ENCODE measurements at regions not wholly inside any gene's neighbourhood (a gene's known extent, or its start where the extent isn't known, plus 50 kb on each side); places are given as distances from the start of the nearest gene placed in this dataset.

DNA sequence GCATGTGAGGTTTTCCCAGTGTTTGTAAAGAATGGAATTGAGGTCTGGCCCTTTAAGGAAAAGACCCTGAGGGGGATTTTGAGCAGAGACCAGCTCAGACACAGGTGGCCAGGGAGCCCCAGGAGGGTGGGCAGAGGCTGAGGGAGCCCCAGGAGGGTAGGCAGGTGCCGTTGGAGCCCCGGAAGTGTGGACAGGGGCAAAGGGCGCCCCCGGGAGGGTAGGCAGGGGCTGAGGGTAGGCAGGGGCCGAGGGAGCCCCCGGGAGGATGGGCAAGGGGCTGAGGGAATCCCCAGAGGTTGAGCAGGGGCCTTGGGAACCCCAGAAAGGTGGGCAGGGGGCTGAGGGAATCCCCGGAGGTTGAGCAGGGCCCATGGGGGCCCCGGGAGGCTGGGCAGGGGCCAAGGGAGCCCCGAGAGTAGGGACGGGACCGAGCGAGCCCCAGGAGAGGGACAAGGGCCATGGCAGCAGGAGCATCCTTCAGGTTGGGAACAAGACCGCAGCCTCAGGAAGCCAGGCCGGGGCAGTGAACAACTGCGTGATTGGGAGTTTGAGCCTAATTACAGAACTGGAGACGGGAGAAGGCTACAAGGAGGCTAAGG, 292.0 kb downstream of the BRD1 start:
- intact Hi-C loops (cut with DNase I) = no loop called here
- DNase-seq (ENCODE audit: missing footprints) (no peak), ATAC-seq (no peak)

DNA sequence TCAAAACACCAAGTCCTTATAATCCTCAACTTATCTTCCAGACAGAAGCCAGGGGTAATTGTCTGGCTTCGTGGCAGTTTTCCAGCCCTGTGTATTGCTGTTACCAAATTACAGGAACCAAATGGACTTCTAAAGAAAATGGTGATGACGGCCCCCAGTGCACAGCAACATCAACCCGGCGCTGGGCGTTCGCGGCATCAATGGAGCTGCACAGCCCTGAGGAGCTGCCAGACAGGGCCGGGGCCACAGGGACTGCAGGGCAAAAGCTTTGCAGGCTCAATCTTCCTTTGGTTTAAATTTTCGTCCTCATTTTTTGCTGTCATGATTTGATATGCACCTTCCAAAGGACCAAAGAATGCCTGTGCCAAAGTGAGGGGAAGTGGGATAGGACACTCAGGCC, 292.5 kb downstream of the BRD1 start:
- intact Hi-C loops (cut with DNase I) = no loop called here
- ATAC-seq (no peak), DNase-seq (ENCODE audit: missing footprints) (no peak)

DNA sequence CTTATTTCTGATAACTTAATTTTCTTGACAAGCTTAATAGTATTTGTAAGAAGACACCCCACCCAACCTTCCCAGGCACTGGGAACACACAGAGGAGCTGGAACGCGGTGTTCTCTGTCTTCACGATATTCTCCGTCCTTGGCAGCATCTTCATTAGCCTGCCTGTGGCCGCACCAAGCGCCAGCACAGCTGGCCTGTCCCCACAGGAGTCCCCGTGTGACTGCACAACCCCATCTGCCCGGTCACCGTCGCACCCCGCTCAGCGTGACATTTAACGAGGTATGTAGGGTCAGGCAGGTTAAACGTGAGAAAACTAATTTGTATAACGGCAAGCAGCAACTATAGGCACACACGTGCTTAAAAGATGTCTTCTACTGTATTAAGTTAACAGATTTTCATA, 293.3 kb downstream of the BRD1 start:
- no peak for DNase-seq (ENCODE audit: missing footprints)
- no peak for ATAC-seq
- intact Hi-C loops (cut with DNase I) = no loop called here

DNA sequence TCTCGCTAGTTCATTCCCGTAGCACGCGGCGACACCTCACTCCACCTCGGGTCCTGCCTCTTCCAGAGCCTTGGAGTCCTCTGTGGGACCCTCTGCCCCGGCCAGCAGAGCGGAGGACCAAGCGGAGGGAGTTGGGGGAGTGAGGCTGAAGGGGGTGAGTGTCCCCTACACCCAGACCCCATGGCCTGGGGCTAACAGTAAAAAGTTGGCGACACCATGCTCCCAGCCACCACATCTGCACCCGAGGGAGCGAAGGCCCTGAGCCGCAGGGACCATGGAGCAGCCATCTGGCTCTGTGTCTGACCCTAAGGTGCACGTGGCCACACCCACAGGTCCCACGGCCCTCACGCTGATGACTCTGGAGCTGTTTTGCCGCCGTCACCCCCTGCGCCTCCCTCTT, 293.8 kb downstream of the BRD1 start:
- DNase-seq (ENCODE audit: missing footprints) (no peak), ATAC-seq (no peak)
- intact Hi-C loops (cut with DNase I) = no loop called here

DNA sequence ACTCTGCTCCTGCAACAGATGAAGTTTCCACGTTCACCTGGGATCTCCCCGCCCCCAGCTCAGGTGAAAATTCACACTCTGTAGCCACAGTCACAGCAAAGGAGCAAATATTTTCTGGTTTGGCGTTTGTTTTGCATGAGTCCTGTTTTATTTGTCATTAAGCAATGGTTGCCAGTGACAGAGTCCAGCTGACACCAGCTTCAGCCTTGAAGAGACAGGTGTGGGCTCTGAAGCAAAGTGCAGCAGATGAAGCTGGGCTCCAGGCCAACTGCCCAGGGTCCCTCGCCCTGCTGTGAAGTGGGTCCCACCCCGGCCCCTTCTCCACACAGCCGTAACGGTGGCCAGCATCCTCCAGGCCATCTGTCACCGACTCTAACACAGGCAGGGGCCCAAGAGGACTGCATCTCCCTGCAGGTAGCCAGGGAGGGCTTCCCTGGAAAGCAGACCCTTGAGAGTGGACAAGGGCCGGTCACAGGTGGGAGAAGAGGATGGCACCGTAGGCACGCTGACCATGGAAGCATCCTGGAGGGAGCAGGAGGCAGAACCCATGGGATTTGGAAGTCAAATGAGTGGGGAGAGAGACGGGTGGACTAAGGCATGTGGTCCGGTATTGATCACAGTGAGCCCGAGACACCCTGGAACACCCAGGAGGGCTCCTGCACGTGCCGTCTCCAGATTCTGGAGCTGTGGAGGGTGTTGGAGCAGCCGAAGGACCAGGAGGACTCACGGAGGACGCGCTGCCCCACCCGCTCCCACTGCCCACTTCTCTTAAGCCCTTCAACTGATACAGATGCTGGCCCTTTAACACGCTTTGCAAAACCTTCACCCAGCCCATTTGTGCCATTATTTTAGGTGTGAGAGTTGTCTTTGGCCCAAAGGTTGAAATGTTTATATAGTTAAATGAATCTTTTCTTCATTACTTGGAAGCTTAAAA, 294.5 kb downstream of the BRD1 start:
- no peak for ATAC-seq
- intact Hi-C loops (cut with DNase I) = no loop called here

DNA sequence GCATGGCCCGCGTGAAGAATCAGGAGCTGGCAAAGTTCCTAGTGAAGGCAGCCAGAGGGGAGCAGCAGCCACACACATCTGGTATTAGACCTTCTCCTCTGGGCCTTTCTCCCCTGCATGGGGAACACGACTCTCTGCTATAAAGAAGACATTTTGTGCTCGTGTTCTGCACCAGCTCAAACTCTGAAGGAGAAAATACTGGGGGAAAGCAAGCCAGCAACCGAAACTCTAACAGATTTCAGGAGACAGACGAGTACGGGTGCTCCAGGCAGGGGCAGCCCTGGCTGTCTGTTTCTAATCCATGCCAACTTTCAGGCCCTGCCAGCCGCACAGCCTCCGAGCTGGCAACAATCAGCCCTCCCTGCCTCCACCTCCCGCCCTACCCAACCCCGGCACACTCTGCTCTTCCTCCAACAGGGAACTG, 296.3 kb downstream of the BRD1 start:
- intact Hi-C loops (cut with DNase I) = no loop called here
- ATAC-seq (no peak), DNase-seq (ENCODE audit: missing footprints) (no peak)

More for the DNA sequence above, 294.5 kb downstream of the BRD1 start:
- no peak for DNase-seq (ENCODE audit: missing footprints)

DNA sequence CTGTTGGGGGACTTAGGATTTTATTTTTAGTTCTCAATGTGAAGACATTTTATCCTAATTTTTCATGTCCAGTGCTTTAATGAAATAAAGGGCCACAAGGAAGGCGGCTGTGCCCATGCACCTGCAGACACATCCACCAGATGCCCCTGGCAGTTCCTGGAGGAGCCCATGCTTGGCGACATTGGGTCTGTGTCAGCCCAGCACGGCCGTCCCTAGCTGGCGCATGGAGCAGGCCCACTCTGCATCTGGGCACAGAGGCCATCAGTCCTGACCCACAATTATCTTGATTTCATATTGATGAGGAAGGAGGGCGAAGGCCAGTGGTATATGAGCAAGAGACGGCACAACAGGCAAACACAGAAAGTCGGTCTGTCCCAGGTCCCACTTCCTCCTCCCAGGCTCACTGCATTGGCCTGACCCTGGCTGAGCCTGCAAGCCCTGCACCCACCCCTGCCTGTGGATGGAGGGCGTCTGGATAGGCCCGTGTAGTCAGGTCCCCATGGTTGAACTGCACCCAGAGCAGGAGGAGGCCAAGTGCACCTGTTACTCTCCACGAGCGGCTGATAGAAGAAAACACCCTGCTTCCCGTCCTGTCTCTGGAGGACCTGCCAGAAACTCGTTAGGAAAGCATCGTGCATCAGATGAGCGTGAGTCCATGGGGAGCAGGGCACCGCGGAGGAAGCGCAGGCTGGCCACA, 296.9 kb downstream of the BRD1 start:
- intact Hi-C loops (cut with DNase I) = no loop called here
- no peak for ATAC-seq

DNA sequence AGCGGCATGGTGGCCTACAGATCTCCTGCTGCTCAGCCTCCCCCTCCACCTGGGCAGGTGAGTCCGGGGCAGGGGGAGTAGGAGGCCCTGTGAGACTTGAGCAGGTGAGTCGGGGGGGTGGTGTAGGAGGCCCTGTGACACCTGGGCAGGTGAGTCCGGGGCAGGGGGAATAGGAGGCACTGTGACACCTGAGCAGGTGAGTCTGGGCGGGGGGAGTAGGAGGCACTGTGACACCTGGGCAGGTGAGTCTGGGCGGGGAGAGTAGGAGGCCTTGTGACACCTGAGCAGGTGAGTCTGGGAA, 299.3 kb downstream of the BRD1 start:
- intact Hi-C loops (cut with DNase I) = no loop called here
- no peak for DNase-seq (ENCODE audit: missing footprints)

More for the DNA sequence above, 296.9 kb downstream of the BRD1 start:
- DNase-seq (ENCODE audit: missing footprints) = no peak

DNA sequence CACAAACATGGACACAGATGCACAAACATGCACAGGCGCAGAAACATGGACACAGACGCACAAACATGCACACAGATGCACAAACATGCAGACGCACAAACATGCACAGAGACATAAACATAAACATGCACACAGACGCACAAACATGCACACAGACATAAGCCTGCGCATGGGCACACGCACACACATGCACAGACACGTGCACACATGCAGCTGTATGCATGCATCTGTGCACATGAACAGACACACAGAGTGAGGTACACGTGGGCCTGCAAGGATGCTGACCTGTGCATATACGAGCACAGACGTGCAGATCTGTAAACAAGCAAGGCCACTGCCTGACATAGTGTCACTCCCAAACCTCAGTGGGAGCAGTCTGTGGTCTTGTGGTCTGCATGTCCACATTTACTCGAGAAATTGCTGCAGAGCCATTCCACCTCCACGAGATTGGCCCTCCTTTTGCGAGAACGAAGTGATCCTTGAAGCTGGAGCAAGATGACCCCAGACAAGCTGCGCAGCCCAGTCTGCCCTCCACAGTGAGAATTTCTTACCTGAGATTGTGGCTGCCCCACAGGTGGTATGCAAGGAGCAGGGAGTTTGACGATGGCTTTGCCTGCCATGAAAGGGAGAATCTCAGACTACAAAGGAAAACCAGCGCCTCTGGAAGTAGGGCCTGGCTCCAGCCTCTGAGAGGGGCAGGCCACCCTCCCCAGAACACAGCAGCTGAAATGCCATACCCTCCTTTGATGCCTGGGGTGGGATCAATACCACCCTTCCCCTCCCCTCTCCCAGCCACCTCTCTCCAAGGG, 299.9 kb downstream of the BRD1 start:
- ATAC-seq (no peak), DNase-seq (ENCODE audit: missing footprints) (no peak)
- intact Hi-C loops (cut with DNase I) = no loop called here

More for the DNA sequence above, 299.3 kb downstream of the BRD1 start:
- ATAC-seq = no peak

DNA sequence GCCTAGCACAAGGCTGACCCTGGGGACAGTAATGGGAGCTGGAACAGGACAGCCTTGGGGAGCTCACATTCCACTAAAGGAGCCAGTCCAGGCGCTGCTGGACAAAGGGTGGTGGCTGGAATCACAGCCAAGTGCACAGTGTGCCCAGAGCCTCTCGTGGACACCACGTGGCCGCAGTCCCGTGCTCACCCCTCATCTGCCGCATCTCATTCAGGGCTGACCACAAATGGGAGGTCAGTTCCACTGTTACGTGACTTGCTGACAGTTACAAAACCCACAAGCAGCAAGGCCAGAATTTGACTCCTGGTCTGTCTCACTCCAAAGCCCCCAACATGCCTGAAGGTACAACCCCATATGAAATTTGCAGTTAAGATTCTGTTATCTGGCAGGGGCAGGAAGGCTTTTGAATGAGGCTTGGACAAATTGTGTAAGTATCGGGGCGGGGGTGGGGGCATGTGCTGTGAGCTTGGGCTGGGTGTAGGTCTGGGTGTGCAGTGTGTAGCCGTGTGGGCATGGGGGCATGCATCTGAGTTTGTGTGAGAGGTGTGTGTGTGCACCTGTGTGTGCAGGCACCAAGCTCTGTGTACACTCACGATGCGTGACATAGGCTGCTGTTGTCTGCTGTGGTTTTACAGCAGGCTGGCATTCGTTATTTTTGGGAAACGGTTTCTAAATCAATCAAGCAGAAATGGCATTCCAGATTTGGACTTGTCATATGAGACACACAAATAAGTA, 301.7 kb downstream of the BRD1 start:
- intact Hi-C loops (cut with DNase I) = no loop called here
- peak; percentile 43 for ATAC-seq
- no peak for DNase-seq (ENCODE audit: missing footprints)

DNA sequence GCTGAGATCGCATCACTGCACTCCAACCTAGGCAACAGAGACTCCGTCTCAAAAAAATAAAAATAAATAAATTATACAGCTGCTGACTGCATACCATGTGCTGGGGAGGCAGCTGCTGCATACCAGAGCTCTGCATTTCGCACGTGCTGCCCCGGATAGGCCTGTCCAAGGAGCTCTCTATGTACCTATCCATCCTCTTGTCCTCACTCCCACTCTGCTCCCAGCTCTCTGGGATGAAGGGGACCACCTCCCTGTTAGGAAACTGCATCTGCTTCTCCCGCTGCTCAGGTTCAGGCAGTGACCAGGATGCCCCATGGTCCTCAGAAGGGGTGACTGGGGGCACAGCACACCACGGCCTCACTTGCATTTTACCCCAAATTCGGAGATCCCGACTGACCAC, 302.3 kb downstream of the BRD1 start:
- ATAC-seq = no peak
- intact Hi-C loops (cut with DNase I) = no loop called here
- no peak for DNase-seq (ENCODE audit: missing footprints)

DNA sequence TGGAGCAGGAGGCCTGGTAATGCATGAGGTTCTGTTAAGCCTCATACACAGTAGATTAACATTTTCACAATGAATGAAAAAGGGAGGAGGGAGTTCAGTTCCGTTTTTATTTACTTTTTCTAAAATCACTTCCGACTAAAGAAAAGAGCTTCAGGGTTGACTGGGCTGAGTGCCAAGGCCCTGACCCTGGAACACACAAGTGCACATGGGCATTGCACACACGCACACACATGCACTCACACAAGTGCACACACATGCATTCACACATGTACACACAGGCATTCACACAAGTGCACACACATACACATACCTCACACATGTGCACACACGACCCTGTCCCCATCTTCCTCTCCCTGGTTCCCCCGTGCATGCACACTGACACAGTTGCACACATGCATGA, 303.3 kb downstream of the BRD1 start:
- ATAC-seq (no peak), DNase-seq (ENCODE audit: missing footprints) (no peak)
- intact Hi-C loops (cut with DNase I) = no loop called here

DNA sequence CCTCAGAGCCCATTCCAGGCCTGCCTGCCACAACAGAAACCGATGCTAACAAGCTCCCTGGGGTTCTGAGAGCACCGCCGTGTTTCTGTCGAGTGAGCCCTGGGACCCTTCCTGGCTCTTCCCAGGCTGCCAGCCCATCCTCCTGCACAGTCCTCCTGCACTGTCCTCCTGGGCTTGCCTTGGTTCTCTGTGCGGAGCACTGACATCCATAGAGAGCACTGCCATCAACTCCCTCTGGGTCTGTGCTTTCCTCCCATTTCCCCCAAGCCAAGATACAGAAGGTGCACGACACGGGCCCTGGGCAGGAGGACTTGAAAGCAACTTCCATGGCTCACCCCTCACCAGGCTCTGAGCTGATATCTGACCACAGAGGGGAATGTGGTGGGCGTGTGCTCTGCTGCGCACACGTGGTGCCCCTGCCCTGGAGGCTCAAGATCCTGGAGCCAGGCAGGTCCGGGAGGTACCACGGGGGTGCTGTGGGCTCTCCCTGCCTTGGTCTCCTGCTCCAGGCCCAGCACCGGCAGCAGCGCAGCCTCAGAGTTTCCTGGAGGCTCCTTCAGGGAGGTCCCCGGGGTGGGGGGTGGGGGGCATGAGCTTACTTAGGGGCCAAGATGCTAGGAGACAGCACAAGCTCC, 304.2 kb downstream of the BRD1 start:
- ATAC-seq (no peak), DNase-seq (ENCODE audit: missing footprints) (no peak)
- intact Hi-C loops (cut with DNase I) = no loop called here

DNA sequence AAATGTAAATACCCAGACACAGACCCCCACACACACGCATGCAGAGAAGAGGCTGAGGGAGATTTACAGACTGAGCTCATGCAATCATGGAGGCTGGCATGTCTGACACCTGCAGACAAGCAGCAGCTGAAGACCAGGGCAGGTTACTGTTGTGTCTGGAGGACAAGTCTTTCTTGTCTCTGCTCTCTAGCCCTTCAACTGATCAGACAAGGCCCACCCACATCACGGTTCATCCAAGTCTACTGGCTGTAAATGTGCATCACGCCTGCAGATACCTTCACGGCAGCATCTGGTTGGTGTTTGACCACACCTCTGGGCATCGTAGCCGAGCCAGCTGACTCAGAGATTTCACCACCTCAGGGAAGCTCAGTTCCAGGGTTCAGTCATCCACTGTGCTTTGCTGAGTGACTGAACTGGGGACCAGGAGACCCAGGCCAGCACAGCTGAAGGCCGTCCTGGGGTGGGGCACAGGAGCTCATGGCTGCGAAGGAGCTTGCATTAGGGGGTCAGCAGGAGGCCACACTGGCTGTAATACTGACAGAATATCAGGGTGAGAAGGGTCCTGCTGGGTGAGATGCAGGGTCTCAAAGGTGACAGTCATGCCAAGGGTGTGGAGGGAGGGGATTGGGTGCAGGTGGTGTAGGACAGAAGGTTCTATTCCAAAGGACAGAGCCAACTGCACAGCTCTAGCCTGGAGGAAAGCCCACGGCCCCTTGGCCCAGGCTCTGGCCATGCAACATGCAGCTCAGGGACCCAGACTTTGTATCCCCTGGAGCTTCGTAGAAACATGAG, 304.9 kb downstream of the BRD1 start:
- intact Hi-C loops (cut with DNase I) = no loop called here
- ATAC-seq (no peak), DNase-seq (ENCODE audit: missing footprints) (no peak)

DNA sequence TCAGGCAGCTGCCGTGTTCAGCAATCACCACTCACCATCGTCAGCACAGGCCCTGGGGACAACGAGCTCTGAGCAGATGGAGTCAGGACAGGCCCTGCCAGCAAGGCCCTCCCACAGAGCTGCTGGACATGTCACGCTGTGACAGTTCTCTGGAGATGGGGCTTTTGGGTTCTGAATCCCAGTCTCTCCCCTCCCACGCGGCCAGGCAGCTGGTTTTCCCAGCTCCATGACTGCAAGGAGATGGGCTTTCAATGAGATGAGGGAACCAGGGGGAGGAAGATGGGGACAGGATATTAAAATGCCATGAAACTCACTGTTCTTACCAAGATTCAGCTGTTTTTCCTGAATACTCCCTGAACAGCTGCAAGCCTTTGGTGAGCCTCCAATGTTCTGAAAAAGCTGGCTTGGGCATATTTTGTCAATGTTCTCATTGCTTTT, 305.9 kb downstream of the BRD1 start:
- intact Hi-C loops (cut with DNase I) = no loop called here
- ATAC-seq (no peak), DNase-seq (ENCODE audit: missing footprints) (no peak)

DNA sequence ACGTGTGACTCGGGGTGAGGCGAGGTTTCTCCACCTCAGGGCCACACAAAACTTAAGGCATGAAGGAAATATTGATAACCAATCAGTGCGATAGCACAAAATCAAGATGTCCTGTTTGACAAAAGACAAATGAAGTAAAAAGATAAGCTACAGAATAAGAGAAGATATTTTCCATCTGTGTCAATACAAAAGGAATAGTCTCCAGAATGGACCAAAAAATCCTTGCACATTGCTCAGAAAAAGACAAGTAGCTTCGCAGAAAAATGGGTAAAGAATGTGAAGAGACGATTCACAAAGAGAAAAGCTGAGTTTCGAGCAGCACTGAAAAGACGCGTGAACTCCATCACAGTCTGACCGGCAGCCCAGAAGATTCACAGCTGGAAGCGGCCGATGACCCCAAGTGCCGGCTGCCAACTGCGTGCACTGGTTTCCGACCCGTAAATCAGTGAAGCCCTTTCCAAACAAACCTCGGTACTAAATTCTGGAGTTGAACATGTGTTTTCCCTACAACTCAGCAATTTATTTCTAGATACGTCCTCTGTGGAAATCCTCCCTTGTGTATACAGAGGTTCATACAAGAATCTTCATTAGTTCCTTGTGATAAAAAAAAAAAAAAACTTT, 308.4 kb downstream of the BRD1 start:
- intact Hi-C loops (cut with DNase I) = no loop called here
- ATAC-seq = no peak
- DNase-seq (ENCODE audit: missing footprints) = no peak

DNA sequence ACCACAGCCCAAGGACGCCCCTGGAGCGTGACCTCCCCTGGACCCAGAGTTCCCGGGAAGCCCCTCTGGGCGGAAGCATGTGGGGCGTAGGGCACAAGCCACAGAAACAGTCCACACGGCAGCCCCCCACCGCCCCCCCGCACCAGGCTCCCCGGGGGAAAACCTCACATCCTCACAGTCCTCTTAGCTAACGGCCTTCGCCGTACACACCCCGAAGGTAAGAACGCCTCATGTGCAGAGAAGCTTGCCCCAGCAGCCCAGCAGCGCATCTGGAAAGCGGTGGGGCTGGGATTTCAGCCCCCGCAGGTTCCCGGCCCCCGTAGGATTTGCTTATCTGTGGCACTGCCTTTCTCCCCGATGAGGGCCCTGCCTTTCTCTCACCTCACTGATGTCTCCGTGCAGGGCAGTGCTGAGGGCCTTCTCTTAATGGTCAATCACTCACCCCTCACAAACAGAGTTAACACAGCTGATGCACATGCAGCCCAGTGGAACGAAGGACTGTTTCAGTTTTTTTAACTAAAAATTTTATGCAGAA, 309.2 kb downstream of the BRD1 start:
- DNase-seq (ENCODE audit: missing footprints) = no peak
- intact Hi-C loops (cut with DNase I) = no loop called here
- no peak for ATAC-seq

All from Right ventricle myocardium inferior (tissue), 1 donor.